DMS 273 (cell line): ENCODE measurements at regions not wholly inside any gene's neighbourhood (a gene's known extent, or its start where the extent isn't known, plus 50 kb on each side); places are given as distances from the start of the nearest gene placed in this dataset.

Experiments
- DNase-seq: peaks from one replicate; lab custom pipeline; 2025; ENCODE audit not compliant: unreplicated experiment; lab: John Stamatoyannopoulos, UW

DNA sequence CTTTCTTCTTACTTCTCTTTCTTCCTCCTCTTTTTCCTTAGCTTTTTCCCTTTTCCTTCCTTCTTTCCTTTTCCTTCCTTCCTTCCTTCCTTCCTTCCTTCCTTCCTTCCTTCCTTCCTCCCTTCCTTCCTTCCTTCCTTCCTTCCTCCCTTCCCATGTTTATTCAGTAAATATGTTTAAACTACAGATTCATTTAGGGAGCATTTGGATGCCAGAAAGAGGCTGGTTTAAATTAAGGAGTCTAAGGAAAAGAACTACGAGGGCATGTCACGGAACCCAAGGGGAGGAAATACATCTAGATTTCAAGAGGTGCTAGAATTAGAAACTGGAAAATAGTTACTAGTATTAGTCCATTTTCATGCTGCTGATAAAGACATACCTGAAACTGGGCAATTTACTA, 320.0 kb upstream of the ARRDC3 start:
- no peak for DNase-seq

GRCh38 chr5:91699429-91699828, 316.3 kb upstream of the ARRDC3 start:
- DNase-seq = no peak

DNA sequence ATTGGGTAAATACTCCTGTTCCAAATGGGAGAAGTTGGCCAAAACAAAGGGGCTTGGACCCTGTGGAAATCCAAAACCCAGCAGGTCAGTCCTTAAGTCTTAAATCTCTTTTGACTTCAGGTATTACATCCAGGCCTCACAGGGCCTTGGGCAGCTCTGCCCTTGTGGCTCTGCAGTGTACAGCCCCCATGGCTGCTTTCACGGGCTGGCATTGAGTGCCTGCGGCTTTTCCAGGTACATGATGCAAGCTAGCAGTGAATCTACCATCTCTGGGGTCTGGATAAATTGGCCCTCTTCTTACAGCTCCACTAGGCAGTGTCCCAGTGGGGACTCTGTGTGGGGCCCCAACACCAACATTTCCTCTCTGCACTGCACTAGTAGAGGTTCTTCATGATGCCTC, 308.5 kb upstream of the ARRDC3 start:
- no peak for DNase-seq

GRCh38 chr5:91690921-91691320, 307.8 kb upstream of the ARRDC3 start:
- no peak for DNase-seq

- DNase-seq = no peak
Observed at GRCh38 chr5:91687430-91687829, 304.3 kb upstream of the ARRDC3 start.

DNA sequence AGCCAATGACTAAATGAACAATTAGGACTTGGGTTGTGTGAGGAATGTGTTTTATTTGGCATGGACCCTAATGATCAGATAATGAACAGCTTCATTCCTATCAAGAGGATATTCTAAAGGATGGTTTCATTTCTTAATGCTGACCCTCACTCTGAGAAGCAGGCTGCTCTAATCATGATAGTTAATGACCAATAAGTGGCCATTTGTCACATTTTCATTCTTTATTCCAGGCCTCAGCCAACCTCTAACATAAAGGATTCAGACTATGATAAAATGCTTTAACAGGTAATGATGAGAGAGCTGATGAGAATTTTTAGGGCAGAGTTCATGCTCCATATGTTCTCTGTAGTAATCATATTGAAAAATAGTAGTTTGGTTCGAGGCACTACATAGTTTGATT, 301.5 kb upstream of the ARRDC3 start:
- no peak for DNase-seq

GRCh38 chr5:91670563-91670962, 287.4 kb upstream of the ARRDC3 start:
- no peak for DNase-seq

- no peak for DNase-seq
Observed at GRCh38 chr5:91670122-91670521, 287.0 kb upstream of the ARRDC3 start.

DNA sequence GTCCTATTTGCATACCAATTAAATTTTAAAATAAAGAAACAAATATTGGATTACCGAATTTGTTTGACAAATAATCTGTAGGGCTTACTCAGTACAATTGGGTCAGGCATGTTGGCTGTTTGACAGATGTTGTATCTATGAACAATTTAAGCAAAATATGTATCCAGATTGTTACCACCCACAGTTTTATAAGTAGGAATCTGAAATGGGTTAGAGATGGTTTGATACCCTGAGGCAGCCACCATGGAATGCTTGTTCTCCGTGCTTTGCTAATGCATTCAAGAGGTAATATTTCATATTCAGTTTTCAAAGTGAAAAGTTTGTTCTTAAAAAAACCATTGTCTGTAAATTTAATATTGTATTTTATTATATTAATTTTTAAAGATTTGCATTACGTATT, 285.1 kb upstream of the ARRDC3 start:
- DNase-seq = no peak

DNA sequence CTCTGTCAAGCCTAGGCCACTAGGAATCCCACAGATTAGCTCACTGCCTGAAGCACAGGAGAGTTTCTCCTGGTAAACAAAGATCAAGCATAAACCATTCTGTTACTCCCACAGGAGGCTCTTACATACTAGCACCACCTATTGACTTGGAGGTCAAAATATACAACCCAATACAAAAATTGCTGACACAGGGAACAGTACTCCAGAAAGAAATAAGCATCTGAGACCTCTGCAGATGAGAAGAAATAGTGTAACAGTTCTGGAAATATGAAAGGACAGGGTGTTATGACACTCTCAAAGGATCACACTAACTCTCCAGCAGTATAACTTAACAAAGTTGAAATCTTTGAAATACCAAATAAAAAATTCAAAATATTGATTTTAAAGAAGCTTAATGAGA, 269.6 kb upstream of the ARRDC3 start:
- no peak for DNase-seq

GRCh38 chr5:91651704-91652103, 268.6 kb upstream of the ARRDC3 start:
- DNase-seq = peak; percentile 4

- DNase-seq = no peak
Observed at GRCh38 chr5:91645347-91645746, 262.2 kb upstream of the ARRDC3 start.

DNA sequence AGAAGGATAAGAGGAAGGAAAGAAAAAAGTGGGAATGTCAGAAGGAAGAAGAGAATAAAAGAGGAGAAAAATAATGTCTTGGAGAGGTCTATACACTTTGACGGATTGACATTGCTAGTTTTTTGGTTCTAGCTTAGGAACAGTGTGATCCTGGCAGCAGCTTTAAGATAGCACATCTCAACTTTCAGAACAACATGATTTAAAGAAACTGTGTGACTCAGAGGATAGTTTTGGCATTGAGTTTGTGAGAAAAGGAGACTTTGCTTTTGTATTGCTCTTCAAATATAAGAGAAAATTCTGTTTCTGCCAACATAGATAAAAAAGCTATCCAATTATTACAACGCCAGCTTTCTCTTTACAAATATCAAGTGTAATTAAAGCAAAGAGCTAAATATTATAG, 260.7 kb upstream of the ARRDC3 start:
- DNase-seq = no peak

DNA sequence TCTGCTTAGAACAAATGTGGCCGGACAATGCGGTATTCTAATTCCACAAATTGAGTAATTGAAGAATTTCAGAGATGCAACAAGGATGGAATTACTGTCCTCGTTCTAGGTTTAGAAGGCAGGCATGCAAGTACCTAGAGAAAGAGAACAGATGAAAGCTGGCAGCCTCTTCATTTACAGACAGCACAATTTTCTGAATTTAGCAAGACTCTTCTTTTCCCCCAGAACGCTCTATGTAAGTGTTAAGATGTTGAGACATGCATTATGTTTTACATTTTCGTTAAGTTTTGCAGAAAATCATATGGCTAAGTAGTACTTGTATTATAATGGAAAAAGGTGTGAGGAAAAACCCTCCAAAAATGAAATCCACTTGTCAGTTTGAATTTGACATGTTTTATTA, 259.5 kb upstream of the ARRDC3 start:
- DNase-seq = no peak

DNA sequence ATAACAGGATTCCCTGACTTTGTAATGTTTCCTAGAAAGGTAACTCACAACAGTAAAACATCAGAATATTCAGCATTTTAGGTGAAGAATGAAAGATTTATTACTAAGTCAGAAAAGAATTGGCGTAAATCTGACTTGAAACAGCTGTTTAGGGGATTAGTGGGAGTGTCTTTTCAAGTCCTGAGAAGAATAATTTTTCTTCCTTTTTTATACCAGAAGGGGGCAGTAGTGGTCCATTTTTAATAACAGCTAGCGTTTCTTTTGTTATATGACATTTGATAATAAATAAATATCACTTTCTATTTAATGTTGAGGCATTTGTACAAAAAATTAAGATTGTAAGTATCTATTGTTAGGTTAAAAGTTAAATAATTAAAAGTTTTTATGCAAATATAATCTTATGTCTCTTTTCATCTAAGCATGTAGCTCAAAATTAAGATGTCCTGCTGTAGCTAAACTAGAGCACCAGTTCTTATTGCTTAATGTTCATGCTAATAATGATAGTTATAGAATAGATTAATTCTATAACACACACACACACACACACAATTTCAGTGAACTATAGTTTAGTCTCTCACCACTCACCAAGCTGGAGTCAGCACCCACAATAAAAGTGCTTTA, 258.7 kb upstream of the ARRDC3 start:
- peak; percentile 78 for DNase-seq

GRCh38 chr5:91639744-91640143, 256.6 kb upstream of the ARRDC3 start:
- DNase-seq = no peak

GRCh38 chr5:91638010-91638409, 254.9 kb upstream of the ARRDC3 start:
- DNase-seq = no peak

DNA sequence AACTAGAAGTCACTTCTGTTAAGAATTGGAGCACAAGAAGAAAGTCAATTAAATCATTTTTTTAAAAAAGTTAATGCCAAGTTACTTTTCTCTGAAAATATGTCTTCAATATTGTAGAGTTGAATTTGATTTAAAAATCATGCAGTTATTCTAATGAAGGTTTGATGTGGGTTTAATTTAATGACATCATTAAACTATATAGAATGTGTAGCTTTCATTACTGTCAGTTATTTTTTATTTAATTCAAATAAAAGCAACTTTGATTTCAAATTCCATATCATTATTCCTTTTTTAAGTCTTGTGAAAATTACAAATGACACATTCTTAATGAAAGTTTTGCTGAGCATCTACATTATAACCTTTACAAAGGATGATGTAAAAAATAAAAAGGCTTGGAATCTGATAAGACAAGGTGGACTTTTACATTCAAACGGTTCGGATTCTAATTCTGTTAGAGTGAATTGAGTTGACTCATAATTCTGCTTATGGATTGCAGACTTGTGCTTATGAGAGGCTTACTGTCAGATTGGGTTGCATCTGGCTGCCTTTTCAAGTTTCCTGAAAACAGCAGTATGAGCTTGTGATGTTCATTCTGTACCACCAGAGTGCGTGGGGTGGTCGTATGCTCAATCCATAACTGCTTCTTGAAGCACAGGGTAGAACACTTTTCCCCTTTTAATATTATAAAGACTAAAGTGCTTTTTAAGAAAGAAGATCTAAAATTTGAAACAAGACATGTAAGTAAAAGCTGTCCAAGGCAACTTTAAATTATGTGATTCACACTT, 253.0 kb upstream of the ARRDC3 start:
- peak; percentile 24 for DNase-seq

DNA sequence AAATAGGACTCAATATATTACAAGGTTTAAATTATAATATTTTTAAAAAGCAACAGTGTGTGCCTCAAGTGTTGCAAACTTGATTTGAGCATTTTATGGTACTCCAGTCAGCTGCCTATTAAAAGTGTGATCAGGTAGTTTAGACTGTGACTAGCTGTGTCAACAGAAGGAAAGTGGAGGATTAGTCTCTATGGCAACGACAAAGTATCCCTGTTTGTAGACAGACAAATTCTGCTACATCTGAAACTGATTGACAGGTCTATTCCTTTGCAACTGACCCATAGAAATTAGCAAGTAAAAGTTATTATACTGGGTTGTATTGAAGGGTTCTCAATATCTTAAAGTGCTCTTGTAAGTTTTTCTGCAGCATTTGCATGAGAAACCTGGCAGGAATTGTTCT, 249.8 kb upstream of the ARRDC3 start:
- peak; percentile 8 for DNase-seq

GRCh38 chr5:91611746-91612145, 228.6 kb upstream of the ARRDC3 start:
- DNase-seq = no peak

DNA sequence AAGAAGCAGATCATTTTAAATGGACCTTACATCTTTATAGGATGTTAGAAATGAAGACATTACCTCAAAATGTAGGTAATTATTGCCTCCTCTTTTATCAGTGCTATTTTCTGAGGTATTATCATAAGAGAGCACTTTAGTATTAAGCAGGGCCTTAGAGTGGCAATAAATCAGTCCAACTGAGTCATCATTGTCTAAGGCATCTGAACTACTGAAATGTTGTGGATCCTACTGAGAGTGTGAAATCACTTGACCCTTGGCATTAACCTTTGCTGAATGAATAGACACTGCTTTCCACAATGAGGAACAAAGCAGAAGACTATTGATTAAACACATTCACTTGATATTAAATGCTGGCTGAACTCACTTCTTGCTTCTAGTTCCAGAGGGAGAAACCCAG, 224.6 kb upstream of the ARRDC3 start:
- no peak for DNase-seq

GRCh38 chr5:91599863-91600262, 216.7 kb upstream of the ARRDC3 start:
- DNase-seq = no peak

GRCh38 chr5:91598216-91598615, 215.1 kb upstream of the ARRDC3 start:
- DNase-seq = peak; percentile 7
